ENCODE measurements at regions not wholly inside any gene's neighbourhood (a gene's known extent, or its start where the extent isn't known, plus 50 kb on each side); places are given as distances from the start of the nearest gene placed in this dataset.

DNA sequence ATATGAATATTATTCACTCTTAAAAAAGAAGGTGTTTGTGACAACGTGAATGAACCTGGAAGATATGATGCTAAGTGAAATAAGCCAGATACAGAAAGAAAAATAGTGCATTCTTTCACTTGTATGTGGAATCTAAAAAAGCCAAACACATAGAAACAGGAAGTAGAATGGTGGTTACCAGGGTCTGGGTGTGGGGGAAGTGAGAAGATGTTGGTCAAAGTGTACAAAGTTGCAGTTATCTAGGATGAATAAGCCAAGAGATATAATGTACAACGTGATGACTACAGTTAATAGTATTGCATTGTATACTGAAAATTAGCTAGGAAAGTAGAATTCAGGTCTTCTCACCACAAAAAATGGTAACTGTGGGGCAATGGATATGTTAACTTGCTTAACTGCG, 151.1 kb upstream of the HCRTR2 start:
- TF ChIP-seq, protein P1, sequence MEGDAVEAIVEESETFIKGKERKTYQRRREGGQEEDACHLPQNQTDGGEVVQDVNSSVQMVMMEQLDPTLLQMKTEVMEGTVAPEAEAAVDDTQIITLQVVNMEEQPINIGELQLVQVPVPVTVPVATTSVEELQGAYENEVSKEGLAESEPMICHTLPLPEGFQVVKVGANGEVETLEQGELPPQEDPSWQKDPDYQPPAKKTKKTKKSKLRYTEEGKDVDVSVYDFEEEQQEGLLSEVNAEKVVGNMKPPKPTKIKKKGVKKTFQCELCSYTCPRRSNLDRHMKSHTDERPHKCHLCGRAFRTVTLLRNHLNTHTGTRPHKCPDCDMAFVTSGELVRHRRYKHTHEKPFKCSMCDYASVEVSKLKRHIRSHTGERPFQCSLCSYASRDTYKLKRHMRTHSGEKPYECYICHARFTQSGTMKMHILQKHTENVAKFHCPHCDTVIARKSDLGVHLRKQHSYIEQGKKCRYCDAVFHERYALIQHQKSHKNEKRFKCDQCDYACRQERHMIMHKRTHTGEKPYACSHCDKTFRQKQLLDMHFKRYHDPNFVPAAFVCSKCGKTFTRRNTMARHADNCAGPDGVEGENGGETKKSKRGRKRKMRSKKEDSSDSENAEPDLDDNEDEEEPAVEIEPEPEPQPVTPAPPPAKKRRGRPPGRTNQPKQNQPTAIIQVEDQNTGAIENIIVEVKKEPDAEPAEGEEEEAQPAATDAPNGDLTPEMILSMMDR (IDR thresholded peaks at IDR 0.05; ENCODE audit: low read depth, low read length, missing input control) = no peak
- TF ChIP-seq, protein P2, sequence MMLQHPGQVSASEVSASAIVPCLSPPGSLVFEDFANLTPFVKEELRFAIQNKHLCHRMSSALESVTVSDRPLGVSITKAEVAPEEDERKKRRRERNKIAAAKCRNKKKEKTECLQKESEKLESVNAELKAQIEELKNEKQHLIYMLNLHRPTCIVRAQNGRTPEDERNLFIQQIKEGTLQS (IDR thresholded peaks at IDR 0.05) = no peak
- TF ChIP-seq, protein P3, sequence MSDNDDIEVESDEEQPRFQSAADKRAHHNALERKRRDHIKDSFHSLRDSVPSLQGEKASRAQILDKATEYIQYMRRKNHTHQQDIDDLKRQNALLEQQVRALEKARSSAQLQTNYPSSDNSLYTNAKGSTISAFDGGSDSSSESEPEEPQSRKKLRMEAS (IDR thresholded peaks at IDR 0.05) = no peak
- TF ChIP-seq, protein P4, sequence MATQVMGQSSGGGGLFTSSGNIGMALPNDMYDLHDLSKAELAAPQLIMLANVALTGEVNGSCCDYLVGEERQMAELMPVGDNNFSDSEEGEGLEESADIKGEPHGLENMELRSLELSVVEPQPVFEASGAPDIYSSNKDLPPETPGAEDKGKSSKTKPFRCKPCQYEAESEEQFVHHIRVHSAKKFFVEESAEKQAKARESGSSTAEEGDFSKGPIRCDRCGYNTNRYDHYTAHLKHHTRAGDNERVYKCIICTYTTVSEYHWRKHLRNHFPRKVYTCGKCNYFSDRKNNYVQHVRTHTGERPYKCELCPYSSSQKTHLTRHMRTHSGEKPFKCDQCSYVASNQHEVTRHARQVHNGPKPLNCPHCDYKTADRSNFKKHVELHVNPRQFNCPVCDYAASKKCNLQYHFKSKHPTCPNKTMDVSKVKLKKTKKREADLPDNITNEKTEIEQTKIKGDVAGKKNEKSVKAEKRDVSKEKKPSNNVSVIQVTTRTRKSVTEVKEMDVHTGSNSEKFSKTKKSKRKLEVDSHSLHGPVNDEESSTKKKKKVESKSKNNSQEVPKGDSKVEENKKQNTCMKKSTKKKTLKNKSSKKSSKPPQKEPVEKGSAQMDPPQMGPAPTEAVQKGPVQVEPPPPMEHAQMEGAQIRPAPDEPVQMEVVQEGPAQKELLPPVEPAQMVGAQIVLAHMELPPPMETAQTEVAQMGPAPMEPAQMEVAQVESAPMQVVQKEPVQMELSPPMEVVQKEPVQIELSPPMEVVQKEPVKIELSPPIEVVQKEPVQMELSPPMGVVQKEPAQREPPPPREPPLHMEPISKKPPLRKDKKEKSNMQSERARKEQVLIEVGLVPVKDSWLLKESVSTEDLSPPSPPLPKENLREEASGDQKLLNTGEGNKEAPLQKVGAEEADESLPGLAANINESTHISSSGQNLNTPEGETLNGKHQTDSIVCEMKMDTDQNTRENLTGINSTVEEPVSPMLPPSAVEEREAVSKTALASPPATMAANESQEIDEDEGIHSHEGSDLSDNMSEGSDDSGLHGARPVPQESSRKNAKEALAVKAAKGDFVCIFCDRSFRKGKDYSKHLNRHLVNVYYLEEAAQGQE (IDR thresholded peaks at IDR 0.05) = no peak
